Right renal pelvis (tissue), 4 donors: ENCODE measurements at regions not wholly inside any gene's neighbourhood (a gene's known extent, or its start where the extent isn't known, plus 50 kb on each side); places are given as distances from the start of the nearest gene placed in this dataset.
"Not testable (repeated sequence)": the region's sequence is repeated elsewhere in the genome, so short reads cannot be mapped to it uniquely, and the experiment has no call there.

Source experiments
- DNase-seq, 4 donors: peaks; one replicate each; pipeline ENCODE4 v3.0.0-alpha.2; 2013; ENCODE audit warnings: low read depth in 4 of 4, low spot score in 3 of 4, missing footprints in 1 of 4

- DNase-seq = no peak
Measured at GRCh38 chr14:48738186-48738925, 847.8 kb downstream of the RPS29 start.

- DNase-seq = no peak
Measured at GRCh38 chr14:48735607-48736006, 850.6 kb downstream of the RPS29 start.

- DNase-seq = no peak
Measured at GRCh38 chr14:48731260-48731659, 854.9 kb downstream of the RPS29 start.

GRCh38 chr14:48726080-48726642 lies 860.0 kb downstream of the RPS29 start:
- DNase-seq = no peak

- DNase-seq = no peak
Measured at GRCh38 chr14:48725051-48725734, 861.0 kb downstream of the RPS29 start.

- no peak for DNase-seq
Measured at GRCh38 chr14:48723841-48724495, 862.2 kb downstream of the RPS29 start.

- DNase-seq = no peak
Measured at GRCh38 chr14:48714366-48714765, 871.8 kb downstream of the RPS29 start.

- DNase-seq = no peak
Measured at GRCh38 chr14:48710133-48710532, 876.0 kb downstream of the RPS29 start.

- DNase-seq = no peak
Measured at GRCh38 chr14:48709277-48709785, 876.8 kb downstream of the RPS29 start.

- no peak for DNase-seq
Measured at GRCh38 chr14:48704639-48705038, 881.5 kb downstream of the RPS29 start.

- no peak for DNase-seq
Measured at GRCh38 chr14:48703728-48704467, 882.3 kb downstream of the RPS29 start.

- DNase-seq = not testable (repeated sequence)
Measured at GRCh38 chr14:48697362-48697761, 888.8 kb downstream of the RPS29 start.

- no peak for DNase-seq
Measured at GRCh38 chr14:48693793-48694192, 892.4 kb downstream of the RPS29 start.

GRCh38 chr14:48690349-48690748 lies 895.8 kb downstream of the RPS29 start:
- DNase-seq = no peak

- DNase-seq = no peak
Measured at GRCh38 chr14:48686650-48687049, 899.5 kb downstream of the RPS29 start.

GRCh38 chr14:48672506-48672905 lies 913.7 kb downstream of the RPS29 start:
- no peak for DNase-seq

GRCh38 chr14:48670939-48671338 lies 915.2 kb downstream of the RPS29 start:
- DNase-seq = no peak

GRCh38 chr14:48665077-48665784 lies 920.9 kb downstream of the RPS29 start:
- DNase-seq = no peak

- no peak for DNase-seq
Measured at GRCh38 chr14:48643241-48643640, 942.9 kb downstream of the RPS29 start.

- DNase-seq = no peak
Measured at GRCh38 chr14:48628870-48629269, 953.5 kb upstream of the MDGA2 start.
